GM23338 (cell line): ENCODE measurements at regions not wholly inside any gene's neighbourhood (a gene's known extent, or its start where the extent isn't known, plus 50 kb on each side); places are given as distances from the start of the nearest gene placed in this dataset.

ENCODE experiments used
- ATAC-seq: fragments of 200-7000 bp; cut with Tn5 transposase; 3 replicates; pipeline ENCODE4 v1.9.1; 2020
- DNase-seq: peaks from one replicate; pipeline ENCODE4 v3.0.0-alpha.2; 2015; ENCODE audit warnings: low spot score
- H2AFZ ChIP-seq: fragments of 200-600 bp; sonication (generic); 2 replicates; pipeline ENCODE4 v1.8.0; 2016; ENCODE audit warnings: antibody characterized with exemption, mild to moderate bottlenecking, moderate library complexity
- H3F3A ChIP-seq: fragments of 200-600 bp; sonication (generic); replicated peaks from 2 replicates; pipeline ENCODE4 v1.8.0; 2017; ENCODE audit warnings: antibody characterized with exemption, mixed run types, low read depth
- H3K27ac ChIP-seq: fragments of 200-600 bp; sonication (generic); 2 replicates; pipeline ENCODE4 v1.6.1; 2016; ENCODE audit warnings: low read depth
- H3K27me3 ChIP-seq: fragments of 200-600 bp; sonication (generic); 2 replicates; pipeline ENCODE4 v1.8.0; 2016; ENCODE audit warnings: mild to moderate bottlenecking, mixed run types, moderate library complexity; ENCODE audit not compliant: insufficient read depth
- H3K36me3 ChIP-seq: fragments of 200-600 bp; sonication (generic); 2 replicates; pipeline ENCODE4 v1.8.0; 2016; ENCODE audit warnings: mild to moderate bottlenecking; ENCODE audit not compliant: insufficient read depth
- H3K4me1 ChIP-seq: fragments of 200-600 bp; sonication (generic); 2 replicates; pipeline ENCODE4 v1.8.0; 2016; ENCODE audit warnings: mild to moderate bottlenecking, moderate library complexity; ENCODE audit not compliant: insufficient read depth
- H3K4me2 ChIP-seq: fragments of 200-600 bp; sonication (generic); 2 replicates; pipeline ENCODE4 v1.7.1; 2017; ENCODE audit warnings: mixed run types
- H3K4me3 ChIP-seq: fragments of 200-600 bp; sonication (generic); 2 replicates; pipeline ENCODE4 v1.6.1; 2016; ENCODE audit warnings: mixed run types
- H3K79me2 ChIP-seq: fragments of 200-600 bp; sonication (generic); replicated peaks from 2 replicates; pipeline ENCODE4 v1.8.0; 2017; ENCODE audit warnings: mild to moderate bottlenecking; ENCODE audit not compliant: insufficient read depth
- H3K9me2 ChIP-seq: fragments of 200-600 bp; sonication (generic); 2 replicates; pipeline ENCODE4 v1.8.0; 2017; ENCODE audit not compliant: insufficient read depth
- H4K20me1 ChIP-seq: fragments of 200-600 bp; sonication (generic); replicated peaks from 2 replicates; pipeline ENCODE4 v1.8.0; 2017; ENCODE audit warnings: mild to moderate bottlenecking; ENCODE audit not compliant: insufficient read depth
- H3K27ac Mint-ChIP-seq: 2 replicates; pipeline ENCODE4 v1.8.0; 2020; ENCODE audit warnings: inconsistent platforms, mild to moderate bottlenecking, moderate library complexity, mixed read lengths
- H3K27me3 Mint-ChIP-seq: 3 replicates; pipeline ENCODE4 v1.8.0; 2022; ENCODE audit warnings: low read depth, mild to moderate bottlenecking, moderate library complexity, mixed read lengths, inconsistent platforms; ENCODE audit not compliant: insufficient read depth, poor library complexity
- H3K36me3 Mint-ChIP-seq: 3 replicates; pipeline ENCODE4 v1.8.0; 2021; ENCODE audit warnings: low read depth, mild to moderate bottlenecking, inconsistent platforms, moderate library complexity, mixed read lengths
- H3K4me1 Mint-ChIP-seq: 3 replicates; pipeline ENCODE4 v1.8.0; 2020; ENCODE audit warnings: mild to moderate bottlenecking, inconsistent platforms, mixed read lengths
- H3K4me3 Mint-ChIP-seq: 3 replicates; pipeline ENCODE4 v1.8.0; 2021; ENCODE audit warnings: moderate library complexity, mild to moderate bottlenecking, inconsistent platforms, mixed read lengths
- H3K9me3 Mint-ChIP-seq: 3 replicates; pipeline ENCODE4 v1.8.0; 2020; ENCODE audit warnings: moderate library complexity, mild to moderate bottlenecking, inconsistent platforms, mixed read lengths
- JUNB ChIP-seq: IDR thresholded peaks from one replicate; pipeline ENCODE4 v1.6.1; 2016; ENCODE audit warnings: antibody characterized with exemption; ENCODE audit not compliant: unreplicated experiment
- ZNF331 ChIP-seq: fragments of 250-450 bp; sonication (Bioruptor Pico); IDR thresholded peaks from 2 replicates; pipeline ENCODE4 v1.5.0; 2020; ENCODE audit warnings: low read depth, mild to moderate bottlenecking, moderate library complexity
- TF ChIP-seq, protein P1 (sequence below): IDR thresholded peaks from one replicate; pipeline ENCODE4 v1.6.1; 2018; ENCODE audit warnings: antibody characterized with exemption; ENCODE audit not compliant: unreplicated experiment
- TF ChIP-seq, protein P2 (sequence below), 2 experiments: fragments of 200-600 bp in 1 of 2; sonication (generic) in 1 of 2; conservative IDR thresholded peaks; 2 replicates each; pipeline versions ENCODE4 v1.5.1 to v1.6.1; 2016 to 2017; ENCODE audit warnings: antibody characterized with exemption in 2 of 2, low read depth in 2 of 2, mild to moderate bottlenecking in 2 of 2, moderate library complexity in 1 of 2
- TF ChIP-seq, protein P3 (sequence below): fragments of 250-450 bp; sonication (Bioruptor Pico); IDR thresholded peaks from 2 replicates; pipeline ENCODE4 v1.5.0; 2020; ENCODE audit warnings: mild to moderate bottlenecking, moderate library complexity

DNA sequence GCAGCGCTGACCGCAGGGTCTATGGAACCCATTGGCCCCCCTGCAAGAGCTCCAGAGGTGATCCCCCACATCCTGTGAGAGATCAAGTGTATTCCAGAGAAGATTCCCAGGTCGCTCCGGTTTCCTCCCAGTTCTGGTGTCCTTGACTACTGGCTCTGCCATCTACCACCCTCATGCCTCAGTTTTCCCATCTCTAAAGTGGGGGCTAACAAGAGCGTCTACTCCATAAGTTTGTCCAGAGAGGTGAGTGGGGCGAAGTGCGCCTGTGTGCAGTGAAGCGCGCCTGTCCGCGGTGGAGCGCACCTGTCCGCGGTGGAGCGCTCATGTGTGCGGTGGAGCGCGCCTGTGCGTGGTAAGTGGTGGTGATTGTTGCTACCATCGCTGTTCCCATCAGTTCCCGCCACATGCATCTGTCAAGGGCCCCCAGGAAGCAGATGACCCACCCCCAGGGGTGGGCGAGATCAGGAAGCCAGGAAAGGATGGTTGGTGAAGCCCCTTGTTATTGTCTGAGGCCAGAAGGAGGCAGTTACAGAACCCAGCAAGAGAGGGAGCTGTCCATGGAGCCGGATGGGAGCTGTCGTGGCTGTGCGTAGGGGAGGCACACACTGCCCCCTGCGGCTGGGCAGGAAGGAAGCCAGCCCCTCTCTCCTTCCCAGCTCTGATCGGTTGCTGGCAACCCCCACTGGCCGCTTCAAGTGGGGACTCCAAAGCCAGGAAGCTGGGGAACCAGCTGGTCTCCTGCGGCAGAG, 73.2 kb upstream of the FGF3 start:
- H3K27ac ChIP-seq: no peak overlapping the region
- peak overlapping the region; percentile 87 for H2AFZ ChIP-seq
- Mint-ChIP-seq H3K27me3 (peaks cover 27% of the 10 kb centered on the region), H3K4me3 (peak overlapping the region; percentile 55), H3K27ac (no peak overlapping the region), H3K9me3 (no peaks in the 10 kb centered on the region; the same call in 2 of the 3 replicates), H3K4me1 (peaks cover 40% of the 10 kb centered on the region), H3K36me3 (no peaks in the 10 kb centered on the region)
- H3F3A ChIP-seq: no peaks in the 10 kb centered on the region
- no peaks in the 10 kb centered on the region for H3K79me2 ChIP-seq
- H3K36me3 ChIP-seq: no peaks in the 10 kb centered on the region
- H3K27me3 ChIP-seq: peaks cover 11% of the 10 kb centered on the region; the same call in 1 of the 2 replicates
- no peak overlapping the region for H3K4me3 ChIP-seq
- TF ChIP-seq, protein P1, sequence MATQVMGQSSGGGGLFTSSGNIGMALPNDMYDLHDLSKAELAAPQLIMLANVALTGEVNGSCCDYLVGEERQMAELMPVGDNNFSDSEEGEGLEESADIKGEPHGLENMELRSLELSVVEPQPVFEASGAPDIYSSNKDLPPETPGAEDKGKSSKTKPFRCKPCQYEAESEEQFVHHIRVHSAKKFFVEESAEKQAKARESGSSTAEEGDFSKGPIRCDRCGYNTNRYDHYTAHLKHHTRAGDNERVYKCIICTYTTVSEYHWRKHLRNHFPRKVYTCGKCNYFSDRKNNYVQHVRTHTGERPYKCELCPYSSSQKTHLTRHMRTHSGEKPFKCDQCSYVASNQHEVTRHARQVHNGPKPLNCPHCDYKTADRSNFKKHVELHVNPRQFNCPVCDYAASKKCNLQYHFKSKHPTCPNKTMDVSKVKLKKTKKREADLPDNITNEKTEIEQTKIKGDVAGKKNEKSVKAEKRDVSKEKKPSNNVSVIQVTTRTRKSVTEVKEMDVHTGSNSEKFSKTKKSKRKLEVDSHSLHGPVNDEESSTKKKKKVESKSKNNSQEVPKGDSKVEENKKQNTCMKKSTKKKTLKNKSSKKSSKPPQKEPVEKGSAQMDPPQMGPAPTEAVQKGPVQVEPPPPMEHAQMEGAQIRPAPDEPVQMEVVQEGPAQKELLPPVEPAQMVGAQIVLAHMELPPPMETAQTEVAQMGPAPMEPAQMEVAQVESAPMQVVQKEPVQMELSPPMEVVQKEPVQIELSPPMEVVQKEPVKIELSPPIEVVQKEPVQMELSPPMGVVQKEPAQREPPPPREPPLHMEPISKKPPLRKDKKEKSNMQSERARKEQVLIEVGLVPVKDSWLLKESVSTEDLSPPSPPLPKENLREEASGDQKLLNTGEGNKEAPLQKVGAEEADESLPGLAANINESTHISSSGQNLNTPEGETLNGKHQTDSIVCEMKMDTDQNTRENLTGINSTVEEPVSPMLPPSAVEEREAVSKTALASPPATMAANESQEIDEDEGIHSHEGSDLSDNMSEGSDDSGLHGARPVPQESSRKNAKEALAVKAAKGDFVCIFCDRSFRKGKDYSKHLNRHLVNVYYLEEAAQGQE: peak; percentile 47
- no peak for TF ChIP-seq ZNF331 (CRISPR knock-in tag)
- TF ChIP-seq, protein P2, sequence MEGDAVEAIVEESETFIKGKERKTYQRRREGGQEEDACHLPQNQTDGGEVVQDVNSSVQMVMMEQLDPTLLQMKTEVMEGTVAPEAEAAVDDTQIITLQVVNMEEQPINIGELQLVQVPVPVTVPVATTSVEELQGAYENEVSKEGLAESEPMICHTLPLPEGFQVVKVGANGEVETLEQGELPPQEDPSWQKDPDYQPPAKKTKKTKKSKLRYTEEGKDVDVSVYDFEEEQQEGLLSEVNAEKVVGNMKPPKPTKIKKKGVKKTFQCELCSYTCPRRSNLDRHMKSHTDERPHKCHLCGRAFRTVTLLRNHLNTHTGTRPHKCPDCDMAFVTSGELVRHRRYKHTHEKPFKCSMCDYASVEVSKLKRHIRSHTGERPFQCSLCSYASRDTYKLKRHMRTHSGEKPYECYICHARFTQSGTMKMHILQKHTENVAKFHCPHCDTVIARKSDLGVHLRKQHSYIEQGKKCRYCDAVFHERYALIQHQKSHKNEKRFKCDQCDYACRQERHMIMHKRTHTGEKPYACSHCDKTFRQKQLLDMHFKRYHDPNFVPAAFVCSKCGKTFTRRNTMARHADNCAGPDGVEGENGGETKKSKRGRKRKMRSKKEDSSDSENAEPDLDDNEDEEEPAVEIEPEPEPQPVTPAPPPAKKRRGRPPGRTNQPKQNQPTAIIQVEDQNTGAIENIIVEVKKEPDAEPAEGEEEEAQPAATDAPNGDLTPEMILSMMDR (conservative IDR thresholded peaks at IDR 0.05; ENCODE audit: low read depth in 2 of 2): peak; percentile 61 to 84
- ATAC-seq: peak; percentile 89
- H3K9me2 ChIP-seq: no peaks in the 10 kb centered on the region
- no peaks in the 10 kb centered on the region for H4K20me1 ChIP-seq
- no peak overlapping the region; the same call in 1 of the 2 replicates for H3K4me2 ChIP-seq
- H3K4me1 ChIP-seq: peaks cover 8% of the 10 kb centered on the region
- DNase-seq: peak; percentile 91

DNA sequence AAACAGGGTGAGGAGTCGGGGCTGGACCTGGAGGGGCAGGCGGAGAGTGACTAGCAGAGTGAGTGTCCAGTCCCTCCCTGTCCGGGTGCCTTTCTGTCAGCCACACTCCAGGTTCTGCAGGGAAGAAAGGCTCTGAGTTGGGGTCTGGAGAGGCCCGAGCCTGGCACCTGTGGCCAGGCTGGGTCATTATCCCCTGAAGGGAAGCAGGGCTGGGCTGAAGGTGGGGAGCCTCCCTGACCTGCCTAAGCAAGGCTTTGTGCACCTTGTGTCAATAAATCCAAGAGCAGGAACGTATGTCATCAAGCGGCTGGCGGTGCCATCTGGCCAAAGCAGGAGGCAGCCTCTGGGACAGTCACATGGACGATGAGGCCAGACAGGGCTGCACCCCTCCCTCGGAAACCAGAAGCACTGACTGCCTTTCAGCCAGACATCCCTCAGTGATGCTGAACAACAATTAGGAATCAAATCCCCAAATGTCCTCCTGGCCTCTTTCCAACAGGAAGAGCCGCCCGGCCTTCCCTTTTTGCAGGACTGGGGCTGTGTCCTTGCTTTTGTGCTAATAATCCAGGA, 73.9 kb upstream of the FGF3 start:
- Mint-ChIP-seq H3K4me3 (peak overlapping the region; percentile 55; the same call in 2 of the 3 replicates), H3K27me3 (peaks cover 27% of the 10 kb centered on the region), H3K4me1 (peaks cover 40% of the 10 kb centered on the region), H3K27ac (no peak overlapping the region), H3K9me3 (peaks cover 5% of the 10 kb centered on the region), H3K36me3 (no peaks in the 10 kb centered on the region)
- no peak for DNase-seq
- ATAC-seq: no peak
- no peak overlapping the region; the same call in 1 of the 2 replicates for H3K4me2 ChIP-seq
- no peaks in the 10 kb centered on the region for H4K20me1 ChIP-seq
- H3K9me2 ChIP-seq: no peaks in the 10 kb centered on the region
- H3K4me1 ChIP-seq: peaks cover 8% of the 10 kb centered on the region
- no peaks in the 10 kb centered on the region for H3F3A ChIP-seq
- H3K4me3 ChIP-seq: no peak overlapping the region
- H2AFZ ChIP-seq: peak overlapping the region; percentile 87
- peaks cover 11% of the 10 kb centered on the region; the same call in 1 of the 2 replicates for H3K27me3 ChIP-seq
- H3K79me2 ChIP-seq: no peaks in the 10 kb centered on the region
- H3K27ac ChIP-seq: no peak overlapping the region
- H3K36me3 ChIP-seq: no peaks in the 10 kb centered on the region
- no peak for TF ChIP-seq JUNB
- TF ChIP-seq, protein P3, sequence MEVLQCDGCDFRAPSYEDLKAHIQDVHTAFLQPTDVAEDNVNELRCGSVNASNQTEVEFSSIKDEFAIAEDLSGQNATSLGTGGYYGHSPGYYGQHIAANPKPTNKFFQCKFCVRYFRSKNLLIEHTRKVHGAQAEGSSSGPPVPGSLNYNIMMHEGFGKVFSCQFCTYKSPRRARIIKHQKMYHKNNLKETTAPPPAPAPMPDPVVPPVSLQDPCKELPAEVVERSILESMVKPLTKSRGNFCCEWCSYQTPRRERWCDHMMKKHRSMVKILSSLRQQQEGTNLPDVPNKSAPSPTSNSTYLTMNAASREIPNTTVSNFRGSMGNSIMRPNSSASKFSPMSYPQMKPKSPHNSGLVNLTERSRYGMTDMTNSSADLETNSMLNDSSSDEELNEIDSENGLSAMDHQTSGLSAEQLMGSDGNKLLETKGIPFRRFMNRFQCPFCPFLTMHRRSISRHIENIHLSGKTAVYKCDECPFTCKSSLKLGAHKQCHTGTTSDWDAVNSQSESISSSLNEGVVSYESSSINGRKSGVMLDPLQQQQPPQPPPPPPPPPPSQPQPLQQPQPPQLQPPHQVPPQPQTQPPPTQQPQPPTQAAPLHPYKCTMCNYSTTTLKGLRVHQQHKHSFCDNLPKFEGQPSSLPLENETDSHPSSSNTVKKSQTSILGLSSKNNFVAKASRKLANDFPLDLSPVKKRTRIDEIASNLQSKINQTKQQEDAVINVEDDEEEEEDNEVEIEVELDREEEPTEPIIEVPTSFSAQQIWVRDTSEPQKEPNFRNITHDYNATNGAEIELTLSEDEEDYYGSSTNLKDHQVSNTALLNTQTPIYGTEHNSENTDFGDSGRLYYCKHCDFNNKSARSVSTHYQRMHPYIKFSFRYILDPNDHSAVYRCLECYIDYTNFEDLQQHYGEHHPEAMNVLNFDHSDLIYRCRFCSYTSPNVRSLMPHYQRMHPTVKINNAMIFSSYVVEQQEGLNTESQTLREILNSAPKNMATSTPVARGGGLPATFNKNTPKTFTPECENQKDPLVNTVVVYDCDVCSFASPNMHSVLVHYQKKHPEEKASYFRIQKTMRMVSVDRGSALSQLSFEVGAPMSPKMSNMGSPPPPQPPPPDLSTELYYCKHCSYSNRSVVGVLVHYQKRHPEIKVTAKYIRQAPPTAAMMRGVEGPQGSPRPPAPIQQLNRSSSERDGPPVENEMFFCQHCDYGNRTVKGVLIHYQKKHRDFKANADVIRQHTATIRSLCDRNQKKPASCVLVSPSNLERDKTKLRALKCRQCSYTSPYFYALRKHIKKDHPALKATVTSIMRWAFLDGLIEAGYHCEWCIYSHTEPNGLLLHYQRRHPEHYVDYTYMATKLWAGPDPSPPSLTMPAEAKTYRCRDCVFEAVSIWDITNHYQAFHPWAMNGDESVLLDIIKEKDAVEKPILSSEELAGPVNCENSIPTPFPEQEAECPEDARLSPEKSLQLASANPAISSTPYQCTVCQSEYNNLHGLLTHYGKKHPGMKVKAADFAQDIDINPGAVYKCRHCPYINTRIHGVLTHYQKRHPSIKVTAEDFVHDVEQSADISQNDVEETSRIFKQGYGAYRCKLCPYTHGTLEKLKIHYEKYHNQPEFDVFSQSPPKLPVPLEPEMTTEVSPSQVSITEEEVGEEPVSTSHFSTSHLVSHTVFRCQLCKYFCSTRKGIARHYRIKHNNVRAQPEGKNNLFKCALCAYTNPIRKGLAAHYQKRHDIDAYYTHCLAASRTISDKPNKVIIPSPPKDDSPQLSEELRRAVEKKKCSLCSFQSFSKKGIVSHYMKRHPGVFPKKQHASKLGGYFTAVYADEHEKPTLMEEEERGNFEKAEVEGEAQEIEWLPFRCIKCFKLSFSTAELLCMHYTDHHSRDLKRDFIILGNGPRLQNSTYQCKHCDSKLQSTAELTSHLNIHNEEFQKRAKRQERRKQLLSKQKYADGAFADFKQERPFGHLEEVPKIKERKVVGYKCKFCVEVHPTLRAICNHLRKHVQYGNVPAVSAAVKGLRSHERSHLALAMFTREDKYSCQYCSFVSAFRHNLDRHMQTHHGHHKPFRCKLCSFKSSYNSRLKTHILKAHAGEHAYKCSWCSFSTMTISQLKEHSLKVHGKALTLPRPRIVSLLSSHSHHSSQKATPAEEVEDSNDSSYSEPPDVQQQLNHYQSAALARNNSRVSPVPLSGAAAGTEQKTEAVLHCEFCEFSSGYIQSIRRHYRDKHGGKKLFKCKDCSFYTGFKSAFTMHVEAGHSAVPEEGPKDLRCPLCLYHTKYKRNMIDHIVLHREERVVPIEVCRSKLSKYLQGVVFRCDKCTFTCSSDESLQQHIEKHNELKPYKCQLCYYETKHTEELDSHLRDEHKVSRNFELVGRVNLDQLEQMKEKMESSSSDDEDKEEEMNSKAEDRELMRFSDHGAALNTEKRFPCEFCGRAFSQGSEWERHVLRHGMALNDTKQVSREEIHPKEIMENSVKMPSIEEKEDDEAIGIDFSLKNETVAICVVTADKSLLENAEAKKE (CRISPR knock-in tag): no peak
